ENCODE measurements at regions not wholly inside any gene's neighbourhood (a gene's known extent, or its start where the extent isn't known, plus 50 kb on each side); places are given as distances from the start of the nearest gene placed in this dataset.

GRCh38 chr16:58933186-58933585, 199.1 kb upstream of the GOT2 start:
- no peak for DNase-seq (ENCODE audit: low read depth, low spot score)
- 15% methylated on average over 3 of the region's 3 CpGs for WGBS (ENCODE audit: insufficient coverage, insufficient replicate concordance, low lambda C conversion rate, missing lambda C conversion rate)
- no peak overlapping the region for H3K4me2 ChIP-seq (ENCODE audit: control insufficient read depth, insufficient read depth)
- intact Hi-C loops (cut with micrococcal nuclease; ENCODE audit: unreplicated experiment) (no loop called here), in situ Hi-C loops (cut with MboI) (no loop called here)
- H3K9ac ChIP-seq (ENCODE audit: control insufficient read depth, insufficient read depth, low read length), result no peak overlapping the region
- H3K4me3 ChIP-seq, result no peak overlapping the region
- RAD21 ChIA-PET (ENCODE audit: unreplicated experiment), result no interaction called here
- no TSS peak for BruUV-seq (replicated peaks)
- CTCF ChIA-PET, result no interaction called here
- no peak overlapping the region for H3K27ac ChIP-seq (ENCODE audit: control insufficient read depth, insufficient read depth)
- POLR2A ChIA-PET, result no interaction called here
- no peaks in the 10 kb centered on the region for H4K20me1 ChIP-seq (ENCODE audit: control insufficient read depth, insufficient read depth)
- TF ChIP-seq CEBPZ (IDR thresholded peaks at IDR 0.05; ENCODE audit: low read depth, low read length) (no peak), POLR2AphosphoS2 (IDR thresholded peaks at IDR 0.05; ENCODE audit: low read depth, low read length) (no peak), YBX1 (IDR thresholded peaks at IDR 0.05) (no peak), POLR2AphosphoS5 (IDR thresholded peaks at IDR 0.05; ENCODE audit: low read length) (no peak), JUND (IDR thresholded peaks at IDR 0.05; ENCODE audit: low read depth, low read length) (no peak), NFYB (IDR thresholded peaks at IDR 0.05; ENCODE audit: insufficient read depth, low read depth, low read length) (no peak), CREM (IDR thresholded peaks at IDR 0.05; ENCODE audit: low read depth) (no peak), TARDBP (IDR thresholded peaks at IDR 0.05; ENCODE audit: borderline replicate concordance) (no peak), HCFC1 (IDR thresholded peaks at IDR 0.05; ENCODE audit: low read length) (no peak), SPI1 (IDR thresholded peaks at IDR 0.05; ENCODE audit: borderline replicate concordance, insufficient read depth, low read depth, low read length) (no peak), MTA3 (IDR thresholded peaks at IDR 0.05; ENCODE audit: borderline replicate concordance, low read length) (no peak), FOXM1 (IDR thresholded peaks at IDR 0.05; ENCODE audit: low read depth, low read length) (no peak), BRCA1 (IDR thresholded peaks at IDR 0.05; ENCODE audit: low read depth, low read length) (no peak), SMARCA5 (IDR thresholded peaks at IDR 0.05) (no peak)
- TF ChIP-seq, protein P1, sequence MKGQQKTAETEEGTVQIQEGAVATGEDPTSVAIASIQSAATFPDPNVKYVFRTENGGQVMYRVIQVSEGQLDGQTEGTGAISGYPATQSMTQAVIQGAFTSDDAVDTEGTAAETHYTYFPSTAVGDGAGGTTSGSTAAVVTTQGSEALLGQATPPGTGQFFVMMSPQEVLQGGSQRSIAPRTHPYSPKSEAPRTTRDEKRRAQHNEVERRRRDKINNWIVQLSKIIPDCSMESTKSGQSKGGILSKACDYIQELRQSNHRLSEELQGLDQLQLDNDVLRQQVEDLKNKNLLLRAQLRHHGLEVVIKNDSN (IDR thresholded peaks at IDR 0.05; ENCODE audit: borderline replicate concordance, extremely low read length, insufficient read depth, low read depth, low read length), result no peak
- H3K9me3 ChIP-seq (replicated peaks; ENCODE audit: control insufficient read depth, insufficient read depth, low read length), result no peaks in the 10 kb centered on the region; the same call in 2 of the 3 replicates
- no peak for ATAC-seq
- no peaks in the 10 kb centered on the region for H3K27me3 ChIP-seq (replicated peaks in 1 of 2; ENCODE audit: control insufficient read depth in 2 of 2, insufficient read depth in 2 of 2, low read length in 1 of 2)
- FAIRE-seq, result no peak
- no peaks in the 10 kb centered on the region for H3K36me3 ChIP-seq (ENCODE audit: control insufficient read depth in 2 of 2, insufficient read depth in 2 of 2, low read length in 1 of 2)
- H3K79me2 ChIP-seq (ENCODE audit: control insufficient read depth, insufficient read depth, low read length), result no peaks in the 10 kb centered on the region
- no peak overlapping the region for H2AFZ ChIP-seq (ENCODE audit: control insufficient read depth, low read depth, low read length)
- no peaks in the 10 kb centered on the region for H3K4me1 ChIP-seq (ENCODE audit: control insufficient read depth, insufficient read depth, low read length)
- SMC1A ChIA-PET (ENCODE audit: uncharacterized antibody, unreplicated experiment), result no interaction called here
